Vagina (tissue), 2 donors: ENCODE measurements at regions not wholly inside any gene's neighbourhood (a gene's known extent, or its start where the extent isn't known, plus 50 kb on each side); places are given as distances from the start of the nearest gene placed in this dataset.

Source experiments
- POLR2A ChIP-seq, 2 donors: fragments of 450-650 bp; IDR thresholded peaks; one replicate each; pipeline ENCODE4 v1.6.1; 2017; ENCODE audit warnings: antibody characterized with exemption in 2 of 2, mild to moderate bottlenecking in 2 of 2, moderate library complexity in 2 of 2
- POLR2AphosphoS5 ChIP-seq, 2 donors: sonication (generic); formaldehyde crosslinking; IDR thresholded peaks; one replicate each; pipeline ENCODE4 v1.9.0; 2017; ENCODE audit warnings: antibody characterized with exemption in 2 of 2, mild to moderate bottlenecking in 2 of 2, low read depth in 1 of 2; ENCODE audit not compliant: insufficient read depth in 1 of 2
- TF ChIP-seq, protein P1 (sequence below), 3 experiments: fragments of 450-650 bp in 2 of 3; fragments of 200-600 bp in 1 of 3; sonication (generic) in 1 of 3; IDR thresholded peaks; one replicate each; pipeline ENCODE4 v1.5.1; 2017 to 2019; ENCODE audit warnings: antibody characterized with exemption in 3 of 3, mild to moderate bottlenecking in 2 of 3, moderate library complexity in 2 of 3

DNA sequence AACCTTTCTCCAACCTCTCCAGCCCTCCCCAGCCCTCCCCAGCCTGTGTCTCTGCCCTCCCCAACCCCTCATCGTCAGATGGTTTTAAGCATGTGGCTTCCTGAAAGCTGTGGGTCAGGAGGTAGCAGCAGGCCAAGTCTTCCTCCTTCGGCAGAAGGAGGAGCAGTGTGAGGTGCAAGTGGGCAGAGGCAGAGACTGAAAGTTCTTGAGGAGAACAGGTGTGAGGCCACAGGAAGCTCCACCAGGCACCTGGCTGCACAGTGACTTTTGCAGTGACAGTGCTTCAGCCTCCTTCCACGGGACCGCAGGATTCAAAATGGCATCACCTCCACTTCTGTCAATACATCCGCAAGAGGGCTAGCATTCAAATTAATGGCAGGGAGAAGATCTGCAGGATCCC lies 203.9 kb upstream of the LEF1 start:
- TF ChIP-seq, protein P1, sequence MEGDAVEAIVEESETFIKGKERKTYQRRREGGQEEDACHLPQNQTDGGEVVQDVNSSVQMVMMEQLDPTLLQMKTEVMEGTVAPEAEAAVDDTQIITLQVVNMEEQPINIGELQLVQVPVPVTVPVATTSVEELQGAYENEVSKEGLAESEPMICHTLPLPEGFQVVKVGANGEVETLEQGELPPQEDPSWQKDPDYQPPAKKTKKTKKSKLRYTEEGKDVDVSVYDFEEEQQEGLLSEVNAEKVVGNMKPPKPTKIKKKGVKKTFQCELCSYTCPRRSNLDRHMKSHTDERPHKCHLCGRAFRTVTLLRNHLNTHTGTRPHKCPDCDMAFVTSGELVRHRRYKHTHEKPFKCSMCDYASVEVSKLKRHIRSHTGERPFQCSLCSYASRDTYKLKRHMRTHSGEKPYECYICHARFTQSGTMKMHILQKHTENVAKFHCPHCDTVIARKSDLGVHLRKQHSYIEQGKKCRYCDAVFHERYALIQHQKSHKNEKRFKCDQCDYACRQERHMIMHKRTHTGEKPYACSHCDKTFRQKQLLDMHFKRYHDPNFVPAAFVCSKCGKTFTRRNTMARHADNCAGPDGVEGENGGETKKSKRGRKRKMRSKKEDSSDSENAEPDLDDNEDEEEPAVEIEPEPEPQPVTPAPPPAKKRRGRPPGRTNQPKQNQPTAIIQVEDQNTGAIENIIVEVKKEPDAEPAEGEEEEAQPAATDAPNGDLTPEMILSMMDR (IDR thresholded peaks at IDR 0.05): no peak
- TF ChIP-seq POLR2AphosphoS5 (IDR thresholded peaks at IDR 0.05; ENCODE audit: insufficient read depth in 1 of 2, low read depth in 1 of 2) (no peak), POLR2A (IDR thresholded peaks at IDR 0.05) (no peak)
